ENCODE measurements at regions not wholly inside any gene's neighbourhood (a gene's known extent, or its start where the extent isn't known, plus 50 kb on each side); places are given as distances from the start of the nearest gene placed in this dataset.

- H3K4me3 ChIP-seq, result no peak overlapping the region
- no peak overlapping the region for H2AFZ ChIP-seq
- no peaks in the 10 kb centered on the region for H4K20me1 ChIP-seq (ENCODE audit: insufficient read depth, poor library complexity, severe bottlenecking)
- H3K4me1 ChIP-seq (ENCODE audit: insufficient read depth), result peaks cover 18% of the 10 kb centered on the region
- peak overlapping the region; percentile 50 for H3K27ac ChIP-seq
- WGBS (ENCODE audit: low lambda C conversion rate, missing lambda C conversion rate), result 21% methylated on average over 5 of the region's 5 CpGs
- peak overlapping the region; percentile 2 for H3K4me2 ChIP-seq
- H3K9me2 ChIP-seq (replicated peaks; ENCODE audit: insufficient read depth), result no peaks in the 10 kb centered on the region
- no peaks in the 10 kb centered on the region for H3K27me3 ChIP-seq
- TF ChIP-seq EZH2 (IDR thresholded peaks at IDR 0.05; ENCODE audit: borderline replicate concordance) (no peak), EZH2phosphoT487 (IDR thresholded peaks at IDR 0.05; ENCODE audit: low read depth, severe bottlenecking, unreplicated experiment) (no peak), CTCF (IDR thresholded peaks at IDR 0.05; ENCODE audit: poor library complexity) (no peak)
- no peaks in the 10 kb centered on the region for H3K36me3 ChIP-seq (replicated peaks; ENCODE audit: insufficient read depth, low read depth)
- H3K79me2 ChIP-seq, result no peaks in the 10 kb centered on the region
- peak; percentile 17 for DNase-seq (ENCODE audit: low spot score)
- H3K9me3 ChIP-seq (ENCODE audit: low read depth), result no peaks in the 10 kb centered on the region
Measured at GRCh38 chr12:115423546-115423987, 739.6 kb upstream of the TBX3 start.

GRCh38 chr12:115422845-115423545 lies 739.0 kb upstream of the TBX3 start:
- TF ChIP-seq EZH2 (IDR thresholded peaks at IDR 0.05; ENCODE audit: borderline replicate concordance), result no peak
- no peak for TF ChIP-seq EZH2phosphoT487 (IDR thresholded peaks at IDR 0.05; ENCODE audit: low read depth, severe bottlenecking, unreplicated experiment)
- TF ChIP-seq CTCF (IDR thresholded peaks at IDR 0.05; ENCODE audit: poor library complexity), result no peak
- no peaks in the 10 kb centered on the region for H3K27me3 ChIP-seq
- H3K79me2 ChIP-seq, result no peaks in the 10 kb centered on the region
- peak overlapping the region; percentile 2 for H3K4me2 ChIP-seq
- H3K36me3 ChIP-seq (replicated peaks; ENCODE audit: insufficient read depth, low read depth), result no peaks in the 10 kb centered on the region
- no peaks in the 10 kb centered on the region for H3K9me2 ChIP-seq (replicated peaks; ENCODE audit: insufficient read depth)
- H3K4me3 ChIP-seq, result no peak overlapping the region
- peak overlapping the region; percentile 69 for H3K27ac ChIP-seq
- peaks cover 18% of the 10 kb centered on the region for H3K4me1 ChIP-seq (ENCODE audit: insufficient read depth)
- no peak for DNase-seq (ENCODE audit: low spot score)
- no peak overlapping the region for H2AFZ ChIP-seq
- H4K20me1 ChIP-seq (ENCODE audit: insufficient read depth, poor library complexity, severe bottlenecking), result no peaks in the 10 kb centered on the region
- no peaks in the 10 kb centered on the region for H3K9me3 ChIP-seq (ENCODE audit: low read depth)

- Histone ChIP-seq H3K36me3 (replicated peaks; ENCODE audit: insufficient read depth, low read depth) (no peaks in the 10 kb centered on the region), H3K9me2 (replicated peaks; ENCODE audit: insufficient read depth) (no peaks in the 10 kb centered on the region), H3K27ac (peak overlapping the region; percentile 69), H4K20me1 (ENCODE audit: insufficient read depth, poor library complexity, severe bottlenecking) (no peaks in the 10 kb centered on the region), H3K4me3 (no peak overlapping the region), H3K4me1 (ENCODE audit: insufficient read depth) (peaks cover 18% of the 10 kb centered on the region), H3K4me2 (peak overlapping the region; percentile 48), H3K79me2 (no peaks in the 10 kb centered on the region), H3K27me3 (no peaks in the 10 kb centered on the region), H2AFZ (no peak overlapping the region), H3K9me3 (ENCODE audit: low read depth) (no peaks in the 10 kb centered on the region)
- no peak for TF ChIP-seq EZH2 (IDR thresholded peaks at IDR 0.05; ENCODE audit: borderline replicate concordance)
- TF ChIP-seq CTCF (IDR thresholded peaks at IDR 0.05; ENCODE audit: poor library complexity), result no peak
- TF ChIP-seq EZH2phosphoT487 (IDR thresholded peaks at IDR 0.05; ENCODE audit: low read depth, severe bottlenecking, unreplicated experiment), result no peak
- peak; percentile 14 for DNase-seq (ENCODE audit: low spot score)
- WGBS (ENCODE audit: low lambda C conversion rate, missing lambda C conversion rate), result 67% methylated on average over 9 of the region's 9 CpGs
Measured at GRCh38 chr12:115421796-115422709, 738.1 kb upstream of the TBX3 start.

All from hepatocyte (in vitro differentiated cells).